HG02938 (cell line): ENCODE measurements at regions not wholly inside any gene's neighbourhood (a gene's known extent, or its start where the extent isn't known, plus 50 kb on each side); places are given as distances from the start of the nearest gene placed in this dataset.

Source experiments
- ATAC-seq: cut with Tn5 transposase; IDR thresholded peaks from one replicate; pipeline ENCODE4 v1.9.1; 2021; ENCODE audit warnings: mild to moderate bottlenecking, moderate library complexity; ENCODE audit not compliant: unreplicated experiment

DNA sequence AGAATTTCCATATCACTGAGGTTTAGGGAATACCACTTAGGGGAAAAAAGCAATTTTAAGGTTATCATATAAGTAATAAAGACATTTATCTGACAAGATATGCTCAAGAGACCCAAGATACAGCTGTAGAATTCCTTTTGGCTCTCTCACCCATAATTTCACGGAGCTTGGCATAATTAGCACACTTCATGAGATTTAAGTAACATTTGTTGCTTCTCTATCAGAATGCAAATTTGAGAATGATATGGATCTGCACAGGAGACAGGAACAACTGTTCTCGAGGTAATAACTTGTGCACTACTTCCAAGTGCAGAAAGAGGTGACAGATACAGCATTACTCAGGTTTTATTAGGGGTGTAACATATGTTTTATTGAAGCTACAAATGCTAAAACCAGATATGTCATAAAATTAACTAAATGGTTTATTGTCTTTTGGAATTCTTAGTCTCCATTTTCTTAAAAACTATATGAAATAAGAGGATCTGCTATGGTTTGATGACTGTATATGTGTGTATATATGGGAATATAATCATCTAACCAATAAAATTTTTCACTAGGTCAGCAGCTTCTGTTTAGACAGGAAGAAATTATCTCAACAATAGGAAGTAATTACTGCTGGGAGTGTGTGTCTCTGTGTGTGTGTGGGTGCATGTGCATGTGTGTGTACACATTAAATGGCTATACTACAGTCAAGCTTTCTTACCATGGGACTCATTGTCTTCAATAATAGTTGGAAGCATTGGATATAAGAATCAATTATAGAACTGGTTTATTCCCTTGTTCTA lies 401.3 kb downstream of the PCDH17 start:
- ATAC-seq = no peak

DNA sequence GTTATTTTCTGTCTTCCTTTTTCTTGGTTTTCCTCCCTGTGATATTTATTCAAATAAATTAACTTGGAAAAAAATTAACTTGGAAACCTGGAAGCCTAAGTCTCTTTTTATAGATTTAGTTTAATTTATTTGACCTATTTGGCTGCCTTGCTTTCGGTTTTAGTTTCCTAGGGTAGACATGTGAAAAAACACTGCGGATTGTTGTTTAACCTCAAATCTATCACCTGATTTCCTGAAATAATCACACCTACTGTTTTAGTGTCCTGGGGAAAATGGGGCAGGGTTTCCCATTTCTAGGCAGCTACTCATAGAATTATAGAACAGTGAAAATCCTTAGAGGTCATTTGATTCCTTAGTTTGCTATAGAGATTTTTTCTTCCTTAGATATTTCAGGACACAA lies 412.4 kb downstream of the PCDH17 start:
- no peak for ATAC-seq

DNA sequence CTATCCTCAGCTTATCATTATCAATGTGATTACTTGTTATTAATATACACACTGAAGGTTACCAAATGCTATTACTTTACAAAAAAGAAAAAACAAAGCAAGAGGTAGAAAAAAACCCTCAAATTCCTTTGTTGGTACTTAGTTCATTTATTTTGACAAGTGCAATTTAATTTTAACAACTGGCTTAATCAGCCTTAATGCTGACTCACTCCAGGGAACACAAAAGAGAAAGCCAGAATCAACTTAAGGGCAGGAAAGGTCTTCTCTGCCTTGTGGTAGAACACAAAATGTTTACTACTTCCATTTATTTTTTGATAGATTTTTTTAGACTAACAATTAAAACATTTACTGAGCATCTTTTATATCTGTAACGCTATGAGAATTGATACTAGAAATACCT lies 417.1 kb downstream of the PCDH17 start:
- no peak for ATAC-seq

DNA sequence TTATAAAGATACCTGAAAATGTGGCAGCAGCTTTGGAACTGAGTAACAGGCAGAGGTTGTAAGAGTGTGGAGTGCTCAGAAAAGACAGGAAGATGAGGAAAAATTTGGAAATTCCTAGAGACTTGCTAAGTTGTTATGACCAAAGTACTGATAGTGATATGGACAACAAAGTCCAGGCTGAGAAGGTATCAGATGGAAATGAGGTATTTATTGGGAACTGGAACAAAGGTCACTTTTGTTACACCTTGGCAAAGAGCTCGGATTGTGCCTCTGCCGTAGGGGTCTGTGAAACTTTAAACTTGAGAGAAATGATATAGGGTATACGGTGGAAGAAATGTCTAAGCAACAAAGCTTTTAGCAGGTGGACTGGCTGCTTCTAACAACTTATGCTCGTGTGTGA lies 419.9 kb downstream of the PCDH17 start:
- no peak for ATAC-seq

DNA sequence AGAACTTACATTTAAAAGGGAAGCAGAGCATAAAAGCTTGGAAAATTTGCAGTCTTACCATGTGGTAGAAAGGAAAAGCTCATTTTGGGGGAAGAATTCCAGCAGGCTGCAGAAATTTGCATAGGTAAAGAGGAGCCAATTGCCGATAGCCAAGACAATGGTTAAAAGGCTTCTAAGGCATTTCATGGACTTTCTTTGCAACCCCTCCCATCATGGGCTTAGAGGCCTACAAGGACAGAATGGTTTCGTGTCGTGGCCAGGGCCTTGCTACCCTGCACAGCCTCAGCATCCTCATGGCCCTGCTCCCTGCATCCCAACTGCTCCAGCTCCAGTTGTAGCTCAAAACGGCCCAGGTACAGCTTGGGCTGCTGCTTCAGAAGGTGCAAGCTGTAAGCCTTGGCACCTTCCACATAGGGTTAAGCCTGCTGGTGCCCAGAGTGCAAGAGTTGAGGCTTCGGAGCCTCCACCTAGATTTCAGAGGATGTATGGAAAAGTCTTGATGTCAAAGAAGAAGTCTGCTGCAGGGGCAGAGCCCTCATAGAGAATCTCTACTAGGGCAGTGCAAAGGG lies 420.3 kb downstream of the PCDH17 start:
- ATAC-seq = no peak

GRCh38 chr13:58056426-58056825 lies 424.9 kb downstream of the PCDH17 start:
- ATAC-seq = no peak

- no peak for ATAC-seq
Measured at GRCh38 chr13:58059624-58060023, 428.1 kb downstream of the PCDH17 start.

DNA sequence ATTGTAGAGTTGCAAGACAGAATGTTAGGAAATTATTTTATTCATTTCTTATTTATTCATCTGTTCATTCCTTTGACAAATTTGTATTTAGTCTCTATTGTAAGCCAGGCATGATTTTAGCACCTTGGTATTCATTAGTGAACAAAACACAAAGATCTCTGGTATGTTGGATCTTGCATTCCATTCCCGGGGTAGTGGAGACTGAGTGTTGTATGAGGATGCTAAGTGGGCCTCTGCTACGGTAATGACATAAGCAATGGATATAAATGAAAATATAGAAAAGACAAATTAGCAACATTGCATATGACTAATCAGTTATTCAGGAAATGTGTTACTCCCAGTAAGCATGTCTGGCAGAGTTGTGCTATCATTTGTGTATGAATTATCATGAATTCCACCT lies 449.3 kb downstream of the PCDH17 start:
- ATAC-seq = no peak

DNA sequence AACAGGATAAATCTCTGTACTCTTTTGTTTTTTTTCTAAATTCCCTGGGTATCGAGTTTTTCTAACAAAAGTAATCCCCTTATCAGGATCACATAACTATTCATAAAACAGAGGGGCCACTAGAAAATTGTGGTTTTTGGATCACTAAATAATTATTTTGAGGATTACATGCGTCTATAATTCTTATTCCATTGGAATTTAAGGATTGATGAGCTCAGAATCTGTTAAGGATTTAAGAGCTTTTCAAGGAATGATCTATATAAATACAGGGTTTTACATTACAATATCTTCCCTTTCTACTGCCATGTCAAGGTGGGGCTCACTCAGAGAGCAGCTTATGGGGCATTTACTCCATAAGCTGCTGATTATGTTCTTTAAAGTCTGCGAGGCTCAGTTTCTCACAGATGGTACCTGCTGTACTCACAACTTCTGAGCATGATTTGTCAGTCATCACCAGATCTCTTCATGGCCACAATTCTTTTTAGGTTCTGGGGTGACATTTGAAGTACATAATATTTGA lies 449.8 kb downstream of the PCDH17 start:
- no peak for ATAC-seq

DNA sequence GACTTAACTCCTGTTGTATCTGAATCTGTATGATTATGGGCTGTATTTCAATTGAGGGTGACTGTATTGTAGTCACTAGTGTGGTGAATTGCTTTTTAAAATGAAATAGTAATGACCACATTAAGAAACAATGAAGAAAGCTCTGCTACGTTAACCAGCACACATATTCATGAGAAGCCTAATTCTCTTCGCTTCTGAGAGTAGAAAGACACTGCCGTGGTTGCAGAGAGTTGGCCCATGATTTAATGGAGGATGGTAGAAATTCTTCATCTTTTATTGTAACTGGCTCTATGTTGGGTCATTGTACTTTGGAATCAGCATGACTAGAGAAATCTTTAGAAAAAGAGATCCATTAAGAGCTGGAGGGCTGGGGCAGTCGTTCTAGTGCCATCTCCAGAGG lies 451.5 kb downstream of the PCDH17 start:
- ATAC-seq = no peak

DNA sequence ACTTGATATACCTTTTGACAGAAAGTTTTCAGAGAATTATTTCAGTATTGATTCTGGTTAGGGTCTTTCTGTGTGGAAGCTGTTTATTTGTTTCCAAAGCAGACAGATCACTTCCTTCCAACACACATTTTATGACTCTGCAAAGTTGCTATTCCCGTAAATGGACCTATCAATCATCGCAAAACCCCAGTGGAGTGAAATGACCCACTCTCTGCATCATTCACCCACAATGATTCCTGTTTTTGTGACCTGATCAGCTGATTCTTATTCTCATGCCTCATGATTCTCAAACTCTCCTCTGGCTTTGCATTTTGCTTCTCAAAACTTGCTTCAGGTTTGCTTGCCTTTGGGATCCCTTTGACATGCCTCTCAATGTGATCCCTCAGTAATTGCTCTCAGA lies 453.7 kb downstream of the PCDH17 start:
- no peak for ATAC-seq

GRCh38 chr13:58085819-58086218 lies 454.3 kb downstream of the PCDH17 start:
- no peak for ATAC-seq

GRCh38 chr13:58087566-58087965 lies 456.0 kb downstream of the PCDH17 start:
- no peak for ATAC-seq

- no peak for ATAC-seq
Measured at GRCh38 chr13:58093394-58093793, 461.9 kb downstream of the PCDH17 start.

DNA sequence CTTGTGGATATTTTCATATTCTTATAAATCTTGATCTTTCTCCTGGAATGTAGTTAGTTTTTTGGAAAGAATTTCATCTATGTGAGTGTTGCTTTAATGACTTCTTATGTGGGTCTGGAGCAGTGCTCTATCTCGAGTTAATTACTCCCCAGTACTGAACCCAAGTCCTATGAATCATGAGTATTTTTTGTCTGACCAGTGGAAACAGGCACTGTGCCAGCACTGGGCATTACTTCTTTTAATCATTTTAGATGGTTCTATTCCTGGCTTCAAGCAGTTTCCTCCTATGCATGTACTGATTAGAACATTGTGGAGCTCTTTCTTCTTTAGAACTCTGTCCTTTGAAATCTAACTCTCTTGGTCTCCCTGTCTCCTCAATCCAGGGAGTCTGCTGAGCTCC lies 466.3 kb downstream of the PCDH17 start:
- no peak for ATAC-seq

DNA sequence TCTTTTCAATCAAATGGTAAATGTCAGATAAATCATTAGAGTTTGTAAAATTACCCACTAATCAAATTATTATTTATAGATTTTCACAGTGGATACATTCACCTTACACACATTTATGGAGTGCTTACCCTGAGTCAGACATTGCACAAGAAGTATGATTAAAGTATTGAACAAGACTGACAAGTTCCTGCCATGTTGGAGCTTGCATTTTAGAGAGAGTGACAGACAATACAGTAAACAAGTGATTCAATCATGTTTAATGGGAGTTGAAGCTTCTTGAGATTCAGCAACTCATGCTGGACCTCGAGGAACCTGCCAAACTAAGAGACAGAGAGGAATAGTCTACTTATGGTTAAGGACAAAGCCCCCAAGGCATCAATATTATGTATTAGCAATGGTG lies 487.8 kb downstream of the PCDH17 start:
- no peak for ATAC-seq

- ATAC-seq = no peak
Measured at GRCh38 chr13:58119804-58120203, 488.3 kb downstream of the PCDH17 start.

DNA sequence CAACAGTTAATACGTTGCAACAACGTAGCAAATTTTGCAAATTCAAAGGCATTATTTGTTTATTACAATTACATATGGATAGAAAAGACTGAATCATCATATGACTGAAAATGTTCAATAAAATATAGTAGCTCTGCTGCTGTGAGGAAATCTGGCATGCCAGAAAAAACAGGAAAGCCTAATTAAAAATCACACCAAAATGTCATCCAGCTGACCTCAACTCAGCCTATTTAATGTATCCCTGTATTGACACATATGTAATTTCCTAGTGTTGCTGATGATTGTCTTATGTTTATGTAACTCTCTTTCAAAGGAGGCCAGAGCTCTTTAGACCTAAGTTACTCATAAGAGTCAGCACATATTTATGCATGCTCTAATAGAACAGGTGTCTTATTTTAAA lies 495.0 kb downstream of the PCDH17 start:
- ATAC-seq = no peak

DNA sequence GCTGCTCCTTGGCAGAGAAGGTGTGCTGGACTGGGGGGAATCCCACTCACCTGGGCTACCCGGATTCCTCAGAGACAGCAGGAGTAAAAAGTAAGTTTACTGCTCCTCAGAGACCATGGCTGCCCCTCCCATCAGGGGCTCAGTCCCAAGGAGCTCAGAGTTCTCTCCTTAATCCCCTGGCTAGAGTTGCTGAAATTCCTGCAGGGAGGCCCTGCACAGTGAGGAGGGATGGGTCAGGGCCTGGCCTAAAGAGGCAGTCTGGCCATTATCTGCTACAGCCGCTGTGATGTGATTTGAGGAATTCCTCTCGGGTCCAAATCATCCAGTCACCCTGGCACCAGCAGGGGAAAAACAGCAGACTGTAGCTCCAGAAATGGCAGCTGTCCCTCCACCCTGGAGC lies 502.5 kb downstream of the PCDH17 start:
- no peak for ATAC-seq

DNA sequence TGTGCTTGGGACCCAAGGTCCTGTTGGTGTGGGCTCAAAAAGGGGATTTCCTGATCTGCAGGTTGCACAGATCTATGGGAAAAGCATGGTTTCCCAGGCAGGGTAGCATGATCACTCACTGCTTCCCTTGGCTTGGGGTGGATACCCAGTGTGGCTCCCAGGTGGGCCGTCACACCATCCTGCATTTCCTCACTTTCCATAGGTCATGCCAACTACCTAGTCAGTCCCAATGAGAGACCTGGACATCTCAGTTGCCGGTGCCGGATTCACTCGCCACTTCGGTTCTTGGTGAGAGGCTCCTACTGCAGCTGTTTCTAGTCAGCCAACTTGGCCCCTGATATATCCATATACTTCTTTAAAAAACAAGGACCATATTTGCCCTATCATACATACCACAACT lies 503.0 kb downstream of the PCDH17 start:
- ATAC-seq = no peak

DNA sequence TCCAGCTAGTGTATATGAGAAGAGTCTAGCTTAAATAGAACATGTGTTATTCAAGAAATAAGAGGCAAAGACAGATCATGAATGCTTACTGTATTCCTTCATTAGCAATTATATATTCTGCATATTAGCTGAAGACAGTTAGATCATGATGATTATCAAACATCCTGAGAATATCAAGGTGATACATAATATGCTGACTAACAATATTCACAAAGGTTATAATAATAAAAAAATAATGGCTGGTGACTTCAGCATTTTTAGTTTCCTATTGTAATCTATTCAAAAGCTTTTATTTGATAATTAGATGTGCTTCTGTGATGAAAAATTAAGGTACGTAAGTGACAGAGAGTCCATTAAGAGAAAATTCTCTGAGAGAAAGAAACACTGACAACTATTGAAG lies 511.4 kb downstream of the PCDH17 start:
- ATAC-seq = no peak

- ATAC-seq = no peak
Measured at GRCh38 chr13:58144616-58145015, 513.1 kb downstream of the PCDH17 start.

DNA sequence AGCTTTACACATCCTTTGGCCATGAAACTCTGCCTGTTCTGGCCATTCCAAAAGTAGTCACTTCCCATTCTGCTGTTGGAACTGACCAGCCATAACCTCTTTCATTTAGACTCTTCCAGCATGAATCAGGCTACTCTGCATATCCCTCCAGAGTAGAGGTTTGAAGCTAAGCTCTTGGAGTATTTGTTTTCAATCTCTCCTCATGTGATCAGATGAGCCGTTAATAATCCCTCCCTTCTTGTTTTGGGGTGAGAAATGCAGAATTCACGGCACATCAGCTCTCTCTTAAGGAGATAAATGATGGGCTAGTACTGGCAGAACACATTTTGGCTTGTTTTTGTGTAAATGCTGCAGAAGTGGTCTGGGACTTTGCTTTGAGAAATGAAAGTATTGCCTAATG lies 519.9 kb downstream of the PCDH17 start:
- no peak for ATAC-seq
